ENCODE measurements at regions not wholly inside any gene's neighbourhood (a gene's known extent, or its start where the extent isn't known, plus 50 kb on each side); places are given as distances from the start of the nearest gene placed in this dataset.

GRCh38 chr6:109285366-109285765 lies 96.9 kb downstream of the CD164 start:
- no peak for DNase-seq (ENCODE audit: low read depth)
- TF ChIP-seq CTCF (conservative IDR thresholded peaks at IDR 0.05; ENCODE audit: low read depth, low read length), result no peak
- H3K4me3 ChIP-seq (ENCODE audit: low read depth, low read length), result no peak overlapping the region

- no peak overlapping the region for H3K4me3 ChIP-seq (ENCODE audit: low read depth, low read length)
- no peak for TF ChIP-seq CTCF (conservative IDR thresholded peaks at IDR 0.05; ENCODE audit: low read depth, low read length)
- no peak for DNase-seq (ENCODE audit: low read depth)
These were observed 97.6 kb downstream of the CD164 start for GRCh38 chr6:109284675-109285074.

- DNase-seq (ENCODE audit: low read depth), result no peak
- TF ChIP-seq CTCF (conservative IDR thresholded peaks at IDR 0.05; ENCODE audit: low read depth, low read length), result no peak
- no peak overlapping the region for H3K4me3 ChIP-seq (ENCODE audit: low read depth, low read length)
These were observed 99.5 kb downstream of the CD164 start for GRCh38 chr6:109282756-109283155.

GRCh38 chr6:109279628-109280027 lies 102.6 kb downstream of the CD164 start:
- no peak overlapping the region for H3K4me3 ChIP-seq (ENCODE audit: low read depth, low read length)
- no peak for DNase-seq (ENCODE audit: low read depth)
- TF ChIP-seq CTCF (conservative IDR thresholded peaks at IDR 0.05; ENCODE audit: low read depth, low read length), result no peak

DNA sequence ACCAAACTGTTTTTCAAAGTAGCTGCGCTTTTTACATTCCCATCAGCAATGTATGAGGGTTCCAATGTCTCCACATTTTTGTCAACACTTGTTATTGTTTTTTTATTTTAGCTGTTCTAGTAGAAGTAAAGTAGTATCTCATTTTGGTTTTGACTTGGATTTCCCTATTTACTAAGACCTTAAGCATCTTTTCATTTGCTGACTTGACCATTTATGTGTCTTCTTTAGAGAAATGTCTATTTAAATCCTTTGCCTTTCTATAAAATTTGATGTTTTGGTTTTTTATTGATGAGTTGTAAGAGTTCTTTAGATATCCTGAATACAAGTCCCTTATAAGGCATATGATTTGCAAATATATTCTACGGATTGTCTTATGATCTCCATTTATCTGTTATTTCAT lies 110.6 kb downstream of the CD164 start:
- no peak for TF ChIP-seq CTCF (conservative IDR thresholded peaks at IDR 0.05; ENCODE audit: low read depth, low read length)
- no peak for DNase-seq (ENCODE audit: low read depth)
- no peak overlapping the region for H3K4me3 ChIP-seq (ENCODE audit: low read depth, low read length)

DNA sequence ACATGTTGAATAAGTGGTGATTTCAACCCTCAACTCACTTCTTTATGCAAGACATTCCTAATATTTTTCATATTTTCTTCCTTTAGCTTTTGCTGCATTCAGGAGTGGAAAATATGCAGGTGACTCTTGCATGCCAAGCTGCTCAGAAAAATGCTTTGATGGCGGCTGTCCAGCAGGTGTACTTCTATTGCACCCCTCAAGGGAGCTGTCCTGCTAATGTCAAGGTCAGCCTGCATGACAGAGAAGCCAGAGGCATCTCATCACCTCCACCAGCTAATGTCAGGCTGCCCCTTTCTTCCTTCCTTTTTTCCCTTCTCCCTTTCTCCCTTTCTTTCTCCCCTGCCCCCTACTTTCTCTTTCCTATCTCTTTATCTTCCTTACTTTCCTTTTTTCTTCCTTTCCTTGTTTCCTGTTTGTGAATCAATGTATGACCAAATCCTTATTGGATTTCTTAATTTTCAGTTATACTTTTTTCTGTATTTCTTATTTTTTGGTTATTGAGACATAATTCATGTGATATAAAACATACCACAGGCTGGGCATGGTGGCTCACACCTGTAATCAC lies 112.2 kb downstream of the CD164 start:
- H3K4me3 ChIP-seq (ENCODE audit: low read depth, low read length), result no peak overlapping the region
- no peak for DNase-seq (ENCODE audit: low read depth)
- no peak for TF ChIP-seq CTCF (conservative IDR thresholded peaks at IDR 0.05; ENCODE audit: low read depth, low read length)

DNA sequence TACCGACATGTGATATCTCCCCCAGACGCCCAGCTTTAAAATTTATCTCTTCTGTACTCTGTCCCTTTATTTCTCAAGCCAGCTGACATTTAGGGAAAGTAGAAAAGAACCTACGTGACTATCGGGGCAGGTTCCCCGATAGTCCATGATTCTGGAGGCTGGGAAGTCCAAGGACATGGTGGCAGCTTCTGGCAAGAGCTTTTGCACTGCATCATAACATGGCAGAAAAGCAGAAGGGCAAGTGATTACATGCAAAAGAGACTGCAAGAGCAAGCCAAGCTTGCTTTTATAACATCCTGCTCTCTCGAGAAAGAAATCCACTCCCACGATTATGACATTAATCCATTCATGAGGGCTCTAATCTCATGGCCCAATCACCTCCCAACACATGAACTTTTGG lies 113.2 kb downstream of the CD164 start:
- H3K4me3 ChIP-seq (ENCODE audit: low read depth, low read length), result no peak overlapping the region
- no peak for TF ChIP-seq CTCF (conservative IDR thresholded peaks at IDR 0.05; ENCODE audit: low read depth, low read length)
- no peak for DNase-seq (ENCODE audit: low read depth)

Measured in epithelial cell of proximal tubule (primary cell).